Colonic mucosa (tissue), 4 donors: ENCODE measurements at regions not wholly inside any gene's neighbourhood (a gene's known extent, or its start where the extent isn't known, plus 50 kb on each side); places are given as distances from the start of the nearest gene placed in this dataset.

Source experiments
- DNase-seq: peaks from one replicate; pipeline ENCODE4 v3.0.0-alpha.2; 2020
- H3K27ac ChIP-seq: fragments of 200-600 bp; one replicate; pipeline ENCODE4 v1.8.0; 2021
- H3K27me3 ChIP-seq: fragments of 200-600 bp; one replicate; pipeline ENCODE4 v1.8.0; 2021
- H3K36me3 ChIP-seq: fragments of 200-600 bp; one replicate; pipeline ENCODE4 v1.8.0; 2021
- H3K4me1 ChIP-seq: fragments of 200-600 bp; one replicate; pipeline ENCODE4 v1.8.0; 2021; ENCODE audit warnings: mild to moderate bottlenecking
- H3K4me3 ChIP-seq: fragments of 200-600 bp; one replicate; pipeline ENCODE4 v1.8.0; 2021
- H3K9ac ChIP-seq, 2 donors: one replicate each; pipeline ENCODE4 v1.7.0; 2013; ENCODE audit warnings: control low read depth in 2 of 2, low read depth in 2 of 2, low read length in 2 of 2
- H3K9me3 ChIP-seq: fragments of 200-600 bp; one replicate; pipeline ENCODE4 v1.8.0; 2021
- CTCF ChIP-seq: fragments of 200-600 bp; IDR thresholded peaks from one replicate; pipeline ENCODE4 v1.8.0; 2022; ENCODE audit warnings: antibody characterized with exemption, mild to moderate bottlenecking
- intact Hi-C: fragments of 100-400 bp; cut with DNase I; formaldehyde crosslinking; loops from one replicate; pipeline ENCODE4 v1.14.1; 2022
- donor health status: healthy.
- donor health status: DM: no; HTN: no; CAD: no.
- donor health status: DM: no; HTN: no; CAD: no.

GRCh38 chr10:33120700-33121099 is 162.7 kb upstream of the ITGB1 start:
- Histone ChIP-seq H3K27ac (no peak overlapping the region), H3K27me3 (no peaks in the 10 kb centered on the region), H3K9ac (no peak overlapping the region), H3K4me3 (no peak overlapping the region), H3K4me1 (no peaks in the 10 kb centered on the region), H3K36me3 (no peaks in the 10 kb centered on the region), H3K9me3 (no peaks in the 10 kb centered on the region)
- TF ChIP-seq CTCF: no peak
- DNase-seq: no peak
- intact Hi-C loops: no loop called here

DNA sequence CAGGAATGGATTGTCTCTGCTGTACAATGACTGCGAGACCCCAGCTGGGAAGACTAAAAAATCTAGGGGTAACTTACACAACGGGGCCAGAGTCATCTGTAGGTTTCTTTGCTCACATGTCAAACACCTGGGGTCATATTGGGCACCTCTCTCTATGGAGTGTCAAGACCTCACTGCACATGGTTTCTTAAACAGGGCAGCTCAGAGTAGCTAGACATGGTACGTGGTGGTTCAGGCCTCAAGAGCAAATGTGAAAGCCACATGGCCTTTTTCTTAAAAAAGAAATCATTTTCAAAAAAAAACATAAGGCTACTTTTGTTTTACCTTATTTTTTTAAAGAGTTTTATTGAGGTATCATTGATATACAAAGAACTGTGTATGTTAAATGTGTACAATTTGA is 162.2 kb upstream of the ITGB1 start:
- H3K4me3 ChIP-seq: no peak overlapping the region
- no peak for TF ChIP-seq CTCF
- H3K4me1 ChIP-seq: no peaks in the 10 kb centered on the region
- H3K27ac ChIP-seq: no peak overlapping the region
- no peaks in the 10 kb centered on the region for H3K27me3 ChIP-seq
- intact Hi-C loops: no loop called here
- H3K36me3 ChIP-seq: no peaks in the 10 kb centered on the region
- DNase-seq: no peak
- no peak overlapping the region for H3K9ac ChIP-seq
- no peaks in the 10 kb centered on the region for H3K9me3 ChIP-seq

GRCh38 chr10:33117816-33118215 is 159.8 kb upstream of the ITGB1 start:
- no peak for TF ChIP-seq CTCF
- Histone ChIP-seq H3K27me3 (no peaks in the 10 kb centered on the region), H3K4me3 (no peak overlapping the region), H3K4me1 (no peaks in the 10 kb centered on the region), H3K36me3 (no peaks in the 10 kb centered on the region), H3K27ac (no peak overlapping the region), H3K9me3 (no peaks in the 10 kb centered on the region), H3K9ac (no peak overlapping the region)
- no peak for DNase-seq
- intact Hi-C loops: no loop called here

DNA sequence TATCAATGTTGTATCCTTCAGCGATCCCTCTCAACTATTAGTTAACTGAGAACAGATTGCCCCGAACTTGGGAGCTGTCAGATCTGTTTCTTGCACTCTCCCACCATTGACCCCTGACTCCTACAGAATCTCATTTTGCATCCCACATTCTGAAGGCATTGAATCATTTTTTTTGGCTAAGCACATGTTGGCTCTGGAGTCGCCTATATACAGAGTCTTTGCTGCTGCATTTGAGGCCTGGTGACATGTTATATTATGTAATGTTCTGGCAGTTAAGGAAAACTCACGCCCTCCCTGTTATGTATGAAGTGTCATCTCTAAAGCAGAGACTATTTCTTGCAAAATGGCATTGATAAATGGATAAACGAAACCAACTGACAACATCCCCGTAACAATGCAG is 159.2 kb upstream of the ITGB1 start:
- Histone ChIP-seq H3K36me3 (no peaks in the 10 kb centered on the region), H3K4me1 (no peaks in the 10 kb centered on the region), H3K27ac (no peak overlapping the region), H3K9me3 (no peaks in the 10 kb centered on the region), H3K9ac (no peak overlapping the region), H3K27me3 (no peaks in the 10 kb centered on the region), H3K4me3 (no peak overlapping the region)
- no peak for TF ChIP-seq CTCF
- DNase-seq: no peak
- intact Hi-C loops: no loop called here

- no peak for DNase-seq
- no peaks in the 10 kb centered on the region for H3K36me3 ChIP-seq
Measured at GRCh38 chr10:33115738-33116719, 158.0 kb upstream of the ITGB1 start.

More at GRCh38 chr10:33115738-33116719, 158.0 kb upstream of the ITGB1 start:
- Histone ChIP-seq H3K27me3 (no peaks in the 10 kb centered on the region), H3K4me1 (no peaks in the 10 kb centered on the region), H3K4me3 (no peak overlapping the region), H3K9ac (no peak overlapping the region), H3K27ac (no peak overlapping the region), H3K9me3 (no peaks in the 10 kb centered on the region)
- no peak for TF ChIP-seq CTCF
- intact Hi-C loops: no loop called here
